Fibroblast of skin of abdomen (primary cell): ENCODE measurements at regions not wholly inside any gene's neighbourhood (a gene's known extent, or its start where the extent isn't known, plus 50 kb on each side); places are given as distances from the start of the nearest gene placed in this dataset.

ENCODE experiments used
- DNase-seq: peaks from one replicate; pipeline ENCODE4 v3.0.0-alpha.2; 2013

GRCh38 chr4:148808416-148808815, 366.2 kb upstream of the NR3C2 start:
- no peak for DNase-seq

GRCh38 chr4:148800940-148801339, 358.7 kb upstream of the NR3C2 start:
- DNase-seq = no peak

- DNase-seq = no peak
Measured at GRCh38 chr4:148800336-148800885, 358.2 kb upstream of the NR3C2 start.

- peak; percentile 57 for DNase-seq
Measured at GRCh38 chr4:148795156-148795864, 353.1 kb upstream of the NR3C2 start.

- DNase-seq = no peak
Measured at GRCh38 chr4:148793221-148793620, 351.0 kb upstream of the NR3C2 start.

- peak; percentile 51 for DNase-seq
Measured at GRCh38 chr4:148790691-148791090, 348.5 kb upstream of the NR3C2 start.

- no peak for DNase-seq
Measured at GRCh38 chr4:148790246-148790645, 348.0 kb upstream of the NR3C2 start.

GRCh38 chr4:148787831-148788477, 345.7 kb upstream of the NR3C2 start:
- peak; percentile 8 for DNase-seq

- DNase-seq = no peak
Measured at GRCh38 chr4:148787285-148787684, 345.1 kb upstream of the NR3C2 start.

GRCh38 chr4:148786699-148787098, 344.5 kb upstream of the NR3C2 start:
- no peak for DNase-seq

- DNase-seq = no peak
Measured at GRCh38 chr4:148782284-148782683, 340.1 kb upstream of the NR3C2 start.

GRCh38 chr4:148780426-148781005, 338.3 kb upstream of the NR3C2 start:
- no peak for DNase-seq

GRCh38 chr4:148779771-148780170, 337.6 kb upstream of the NR3C2 start:
- DNase-seq = no peak

GRCh38 chr4:148778980-148779675, 336.9 kb upstream of the NR3C2 start:
- DNase-seq = no peak

GRCh38 chr4:148776941-148777340, 334.7 kb upstream of the NR3C2 start:
- DNase-seq = peak; percentile 32

GRCh38 chr4:148774134-148774533, 331.9 kb upstream of the NR3C2 start:
- no peak for DNase-seq

GRCh38 chr4:148773313-148773712, 331.1 kb upstream of the NR3C2 start:
- no peak for DNase-seq

- no peak for DNase-seq
Measured at GRCh38 chr4:148770848-148771247, 328.6 kb upstream of the NR3C2 start.

GRCh38 chr4:148770377-148770776, 328.2 kb upstream of the NR3C2 start:
- DNase-seq = no peak

GRCh38 chr4:148764720-148765119, 322.5 kb upstream of the NR3C2 start:
- DNase-seq = no peak

GRCh38 chr4:148757171-148757570, 315.0 kb upstream of the NR3C2 start:
- no peak for DNase-seq

GRCh38 chr4:148749403-148749802, 307.2 kb upstream of the NR3C2 start:
- DNase-seq = no peak

GRCh38 chr4:148747721-148748268, 305.6 kb upstream of the NR3C2 start:
- DNase-seq = no peak
